ENCODE measurements at regions not wholly inside any gene's neighbourhood (a gene's known extent, or its start where the extent isn't known, plus 50 kb on each side); places are given as distances from the start of the nearest gene placed in this dataset.

DNA sequence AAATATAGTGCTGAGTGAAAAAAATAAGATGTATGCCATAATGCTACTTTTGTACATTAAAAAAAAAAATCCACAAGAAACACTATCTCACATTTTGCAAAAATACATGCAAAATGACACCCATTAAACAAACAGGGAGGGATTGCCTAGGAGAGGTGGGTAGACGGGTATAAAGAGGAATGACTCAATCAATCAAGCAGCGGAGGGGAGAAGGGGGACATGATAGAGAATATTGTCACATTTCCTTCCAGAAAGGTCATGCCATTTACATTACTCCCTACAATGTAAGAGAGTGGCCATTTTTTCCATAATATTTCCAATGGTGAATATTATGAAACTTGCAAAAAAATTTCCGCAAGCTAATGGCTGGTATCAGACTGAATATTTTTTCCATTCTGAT lies 542.3 kb upstream of the TNP1 start:
- Histone ChIP-seq H3K4me2 (ENCODE audit: low read depth, low read length, poor library complexity, severe bottlenecking) (no peak overlapping the region), H4K20me1 (ENCODE audit: low read depth, low read length) (no peaks in the 10 kb centered on the region), H3K9me3 (ENCODE audit: insufficient read depth, low read length) (no peaks in the 10 kb centered on the region), H3F3A (ENCODE audit: insufficient read depth) (no peaks in the 10 kb centered on the region), H3K9me2 (replicated peaks; ENCODE audit: insufficient read depth, low read length) (no peaks in the 10 kb centered on the region), H3K9ac (ENCODE audit: low read length) (no peak overlapping the region), H2AFZ (ENCODE audit: low read depth, low read length, severe bottlenecking) (no peak overlapping the region), H3K4me3 (ENCODE audit: insufficient read depth, low read length, poor library complexity, severe bottlenecking) (no peak overlapping the region), H3K27ac (ENCODE audit: low read depth, low read length) (no peak overlapping the region), H3K36me3 (ENCODE audit: low read length) (no peaks in the 10 kb centered on the region), H3K79me2 (ENCODE audit: insufficient read depth, low read length) (no peaks in the 10 kb centered on the region), H3K27me3 (ENCODE audit: low read length) (no peaks in the 10 kb centered on the region)
- TF ChIP-seq, protein P1, sequence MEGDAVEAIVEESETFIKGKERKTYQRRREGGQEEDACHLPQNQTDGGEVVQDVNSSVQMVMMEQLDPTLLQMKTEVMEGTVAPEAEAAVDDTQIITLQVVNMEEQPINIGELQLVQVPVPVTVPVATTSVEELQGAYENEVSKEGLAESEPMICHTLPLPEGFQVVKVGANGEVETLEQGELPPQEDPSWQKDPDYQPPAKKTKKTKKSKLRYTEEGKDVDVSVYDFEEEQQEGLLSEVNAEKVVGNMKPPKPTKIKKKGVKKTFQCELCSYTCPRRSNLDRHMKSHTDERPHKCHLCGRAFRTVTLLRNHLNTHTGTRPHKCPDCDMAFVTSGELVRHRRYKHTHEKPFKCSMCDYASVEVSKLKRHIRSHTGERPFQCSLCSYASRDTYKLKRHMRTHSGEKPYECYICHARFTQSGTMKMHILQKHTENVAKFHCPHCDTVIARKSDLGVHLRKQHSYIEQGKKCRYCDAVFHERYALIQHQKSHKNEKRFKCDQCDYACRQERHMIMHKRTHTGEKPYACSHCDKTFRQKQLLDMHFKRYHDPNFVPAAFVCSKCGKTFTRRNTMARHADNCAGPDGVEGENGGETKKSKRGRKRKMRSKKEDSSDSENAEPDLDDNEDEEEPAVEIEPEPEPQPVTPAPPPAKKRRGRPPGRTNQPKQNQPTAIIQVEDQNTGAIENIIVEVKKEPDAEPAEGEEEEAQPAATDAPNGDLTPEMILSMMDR (IDR thresholded peaks at IDR 0.05; ENCODE audit: insufficient read depth, low read length, poor library complexity, severe bottlenecking), result no peak
- TF ChIP-seq EZH2phosphoT487 (conservative IDR thresholded peaks at IDR 0.05; ENCODE audit: low read length), result no peak

GRCh38 chr2:217399291-217399690 lies 539.4 kb upstream of the TNP1 start:
- no peak overlapping the region for H2AFZ ChIP-seq (ENCODE audit: low read depth, low read length, severe bottlenecking)
- no peak overlapping the region for H3K4me2 ChIP-seq (ENCODE audit: low read depth, low read length, poor library complexity, severe bottlenecking)
- H3K27ac ChIP-seq (ENCODE audit: low read depth, low read length), result no peak overlapping the region

DNA sequence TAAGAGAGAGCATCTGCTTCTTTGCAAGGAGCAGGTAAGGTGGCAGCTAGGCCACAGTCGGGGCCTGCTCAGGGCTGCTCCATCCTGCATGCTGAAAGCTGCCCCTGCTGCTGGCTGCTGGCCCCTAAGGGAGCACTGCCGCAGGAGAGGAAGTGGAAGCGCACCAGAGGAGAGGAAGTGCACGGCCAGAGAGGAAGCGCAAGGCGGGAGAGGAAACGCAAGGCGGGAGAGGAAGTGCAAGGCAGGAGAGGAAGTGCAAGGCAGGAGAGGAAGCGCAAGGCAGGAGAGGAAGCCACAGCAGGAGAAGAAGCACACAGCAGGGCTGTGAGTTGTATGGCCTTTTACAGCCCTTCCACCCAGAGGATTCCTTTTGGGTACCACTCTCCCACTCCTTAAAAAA lies 539.0 kb upstream of the TNP1 start:
- Histone ChIP-seq H3K9ac (ENCODE audit: low read length) (no peak overlapping the region), H3K9me2 (replicated peaks; ENCODE audit: insufficient read depth, low read length) (no peaks in the 10 kb centered on the region), H2AFZ (ENCODE audit: low read depth, low read length, severe bottlenecking) (no peak overlapping the region), H3K27me3 (ENCODE audit: low read length) (no peaks in the 10 kb centered on the region), H3K79me2 (ENCODE audit: insufficient read depth, low read length) (no peaks in the 10 kb centered on the region), H3K4me3 (ENCODE audit: insufficient read depth, low read length, poor library complexity, severe bottlenecking) (no peak overlapping the region), H3F3A (ENCODE audit: insufficient read depth) (no peaks in the 10 kb centered on the region), H3K27ac (ENCODE audit: low read depth, low read length) (no peak overlapping the region), H3K9me3 (ENCODE audit: insufficient read depth, low read length) (no peaks in the 10 kb centered on the region), H3K36me3 (ENCODE audit: low read length) (no peaks in the 10 kb centered on the region), H3K4me2 (ENCODE audit: low read depth, low read length, poor library complexity, severe bottlenecking) (no peak overlapping the region), H4K20me1 (ENCODE audit: low read depth, low read length) (no peaks in the 10 kb centered on the region)
- TF ChIP-seq EZH2phosphoT487 (conservative IDR thresholded peaks at IDR 0.05; ENCODE audit: low read length), result no peak
- TF ChIP-seq, protein P1 (IDR thresholded peaks at IDR 0.05; ENCODE audit: insufficient read depth, low read length, poor library complexity, severe bottlenecking), result no peak

More at GRCh38 chr2:217399291-217399690, 539.4 kb upstream of the TNP1 start:
- H3K27me3 ChIP-seq (ENCODE audit: low read length), result no peaks in the 10 kb centered on the region
- no peaks in the 10 kb centered on the region for H3K9me3 ChIP-seq (ENCODE audit: insufficient read depth, low read length)
- no peaks in the 10 kb centered on the region for H4K20me1 ChIP-seq (ENCODE audit: low read depth, low read length)
- no peaks in the 10 kb centered on the region for H3K9me2 ChIP-seq (replicated peaks; ENCODE audit: insufficient read depth, low read length)
- no peak overlapping the region for H3K9ac ChIP-seq (ENCODE audit: low read length)
- no peaks in the 10 kb centered on the region for H3K79me2 ChIP-seq (ENCODE audit: insufficient read depth, low read length)
- no peaks in the 10 kb centered on the region for H3F3A ChIP-seq (ENCODE audit: insufficient read depth)
- no peak overlapping the region for H3K4me3 ChIP-seq (ENCODE audit: insufficient read depth, low read length, poor library complexity, severe bottlenecking)
- TF ChIP-seq, protein P1 (IDR thresholded peaks at IDR 0.05; ENCODE audit: insufficient read depth, low read length, poor library complexity, severe bottlenecking), result no peak
- TF ChIP-seq EZH2phosphoT487 (conservative IDR thresholded peaks at IDR 0.05; ENCODE audit: low read length), result no peak
- H3K36me3 ChIP-seq (ENCODE audit: low read length), result no peaks in the 10 kb centered on the region

Measured in SU-DHL-6 (cell line).